Tibial nerve (tissue), 3 donors: ENCODE measurements at regions not wholly inside any gene's neighbourhood (a gene's known extent, or its start where the extent isn't known, plus 50 kb on each side); places are given as distances from the start of the nearest gene placed in this dataset.

Experiments used
- POLR2A ChIP-seq, 2 donors: fragments of 450-650 bp; IDR thresholded peaks; one replicate each; pipeline ENCODE4 v1.6.1; 2017; ENCODE audit warnings: antibody characterized with exemption in 2 of 2, mild to moderate bottlenecking in 2 of 2, moderate library complexity in 2 of 2
- TF ChIP-seq, protein P1 (sequence below), 5 experiments: fragments of 200-600 bp in 3 of 5; fragments of 450-650 bp in 2 of 5; sonication (generic) in 3 of 5; IDR thresholded peaks; one replicate each; pipeline ENCODE4 v1.5.1; 2016 to 2019; ENCODE audit warnings: antibody characterized with exemption in 5 of 5, mild to moderate bottlenecking in 3 of 5, moderate library complexity in 2 of 5

DNA sequence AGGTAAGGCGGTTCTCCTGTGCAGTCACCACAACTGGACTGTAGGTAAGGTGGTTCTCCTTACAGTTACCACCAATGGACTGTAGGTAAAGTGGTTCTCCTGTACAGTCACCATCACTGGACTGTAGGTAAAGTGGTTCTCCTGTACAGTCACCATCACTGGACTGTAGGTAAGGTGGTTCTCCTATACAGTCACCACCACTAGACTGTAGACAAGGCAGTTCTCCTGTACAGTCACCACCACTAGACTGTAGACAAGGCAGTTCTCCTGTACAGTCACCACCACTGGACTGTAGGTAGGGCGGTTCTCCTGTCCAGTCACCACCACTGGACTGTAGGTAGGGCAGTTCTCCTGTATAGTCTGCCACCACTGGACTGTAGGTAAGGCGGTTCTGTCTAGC, 212.3 kb downstream of the TFAP2A start:
- TF ChIP-seq, protein P1, sequence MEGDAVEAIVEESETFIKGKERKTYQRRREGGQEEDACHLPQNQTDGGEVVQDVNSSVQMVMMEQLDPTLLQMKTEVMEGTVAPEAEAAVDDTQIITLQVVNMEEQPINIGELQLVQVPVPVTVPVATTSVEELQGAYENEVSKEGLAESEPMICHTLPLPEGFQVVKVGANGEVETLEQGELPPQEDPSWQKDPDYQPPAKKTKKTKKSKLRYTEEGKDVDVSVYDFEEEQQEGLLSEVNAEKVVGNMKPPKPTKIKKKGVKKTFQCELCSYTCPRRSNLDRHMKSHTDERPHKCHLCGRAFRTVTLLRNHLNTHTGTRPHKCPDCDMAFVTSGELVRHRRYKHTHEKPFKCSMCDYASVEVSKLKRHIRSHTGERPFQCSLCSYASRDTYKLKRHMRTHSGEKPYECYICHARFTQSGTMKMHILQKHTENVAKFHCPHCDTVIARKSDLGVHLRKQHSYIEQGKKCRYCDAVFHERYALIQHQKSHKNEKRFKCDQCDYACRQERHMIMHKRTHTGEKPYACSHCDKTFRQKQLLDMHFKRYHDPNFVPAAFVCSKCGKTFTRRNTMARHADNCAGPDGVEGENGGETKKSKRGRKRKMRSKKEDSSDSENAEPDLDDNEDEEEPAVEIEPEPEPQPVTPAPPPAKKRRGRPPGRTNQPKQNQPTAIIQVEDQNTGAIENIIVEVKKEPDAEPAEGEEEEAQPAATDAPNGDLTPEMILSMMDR (IDR thresholded peaks at IDR 0.05) = no peak
- no peak for TF ChIP-seq POLR2A (IDR thresholded peaks at IDR 0.05)
